Osteocyte (in vitro differentiated cells): ENCODE measurements at regions not wholly inside any gene's neighbourhood (a gene's known extent, or its start where the extent isn't known, plus 50 kb on each side); places are given as distances from the start of the nearest gene placed in this dataset.

Experiments used
- DNase-seq: peaks from one replicate; pipeline ENCODE4 v3.0.0; 2021; ENCODE audit warnings: mixed read lengths; ENCODE audit not compliant: unreplicated experiment; ENCODE audit errors: extremely low spot score
- H3K27ac Mint-ChIP-seq: one replicate; pipeline ENCODE4 v1.8.0; 2021; ENCODE audit warnings: mild to moderate bottlenecking, mixed read lengths; ENCODE audit not compliant: unreplicated experiment
- H3K27me3 Mint-ChIP-seq: one replicate; pipeline ENCODE4 v1.8.0; 2021; ENCODE audit warnings: mixed read lengths; ENCODE audit not compliant: unreplicated experiment
- H3K36me3 Mint-ChIP-seq: one replicate; pipeline ENCODE4 v1.8.0; 2021; ENCODE audit warnings: mixed read lengths; ENCODE audit not compliant: unreplicated experiment
- H3K4me1 Mint-ChIP-seq: one replicate; pipeline ENCODE4 v1.8.0; 2021; ENCODE audit warnings: mixed read lengths; ENCODE audit not compliant: unreplicated experiment
- H3K4me3 Mint-ChIP-seq: one replicate; pipeline ENCODE4 v1.8.0; 2021; ENCODE audit warnings: mild to moderate bottlenecking, moderate library complexity, mixed read lengths; ENCODE audit not compliant: unreplicated experiment
- H3K9me3 Mint-ChIP-seq: one replicate; pipeline ENCODE4 v1.8.0; 2021; ENCODE audit warnings: mixed read lengths; ENCODE audit not compliant: unreplicated experiment
- TF ChIP-seq, protein P1 (sequence below): fragments of 200-600 bp; sonication (generic); IDR thresholded peaks from 2 replicates; pipeline ENCODE4 v1.5.0; 2021; ENCODE audit warnings: antibody characterized with exemption, mild to moderate bottlenecking, moderate library complexity

DNA sequence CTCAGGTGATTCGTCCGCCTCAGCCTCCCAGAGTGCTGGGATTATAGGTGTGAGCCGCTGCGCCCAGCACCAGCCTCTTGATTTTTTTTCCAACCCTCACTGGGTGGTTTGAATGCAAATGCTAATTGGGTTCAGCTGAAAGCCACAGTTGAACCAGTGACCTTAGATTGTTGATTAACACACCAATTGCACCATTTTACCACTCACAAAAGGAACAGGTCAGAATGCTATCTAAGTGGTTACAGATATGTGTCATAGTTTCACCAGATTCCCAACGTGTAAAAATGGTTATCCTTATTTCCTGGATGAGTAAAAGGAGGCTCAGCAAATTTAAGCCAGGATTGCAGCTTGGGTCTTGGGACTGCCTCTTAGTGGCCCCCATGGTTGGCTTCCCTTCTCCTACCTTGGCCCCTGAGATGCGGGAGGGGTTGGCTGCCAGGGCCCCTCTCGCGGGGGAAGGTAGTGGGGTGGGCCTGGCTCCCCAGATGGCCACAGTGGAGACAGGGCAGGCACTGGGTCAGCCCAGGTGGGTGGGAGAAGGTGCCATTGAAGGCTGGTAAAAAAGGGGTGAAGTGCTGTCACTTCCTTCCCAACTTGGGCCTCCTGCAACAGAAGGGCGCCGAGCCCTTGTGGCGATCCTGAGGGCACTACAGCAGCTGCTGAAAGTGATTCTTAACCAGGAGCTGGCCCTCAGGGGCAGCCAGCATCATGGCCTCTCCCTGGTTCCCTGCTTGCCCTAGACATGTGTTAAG is 164.9 kb upstream of the HAAO start:
- H3K27ac Mint-ChIP-seq = no peak overlapping the region
- DNase-seq = no peak
- H3K4me1 Mint-ChIP-seq = peaks cover 61% of the 10 kb centered on the region
- H3K36me3 Mint-ChIP-seq = no peaks in the 10 kb centered on the region
- TF ChIP-seq, protein P1, sequence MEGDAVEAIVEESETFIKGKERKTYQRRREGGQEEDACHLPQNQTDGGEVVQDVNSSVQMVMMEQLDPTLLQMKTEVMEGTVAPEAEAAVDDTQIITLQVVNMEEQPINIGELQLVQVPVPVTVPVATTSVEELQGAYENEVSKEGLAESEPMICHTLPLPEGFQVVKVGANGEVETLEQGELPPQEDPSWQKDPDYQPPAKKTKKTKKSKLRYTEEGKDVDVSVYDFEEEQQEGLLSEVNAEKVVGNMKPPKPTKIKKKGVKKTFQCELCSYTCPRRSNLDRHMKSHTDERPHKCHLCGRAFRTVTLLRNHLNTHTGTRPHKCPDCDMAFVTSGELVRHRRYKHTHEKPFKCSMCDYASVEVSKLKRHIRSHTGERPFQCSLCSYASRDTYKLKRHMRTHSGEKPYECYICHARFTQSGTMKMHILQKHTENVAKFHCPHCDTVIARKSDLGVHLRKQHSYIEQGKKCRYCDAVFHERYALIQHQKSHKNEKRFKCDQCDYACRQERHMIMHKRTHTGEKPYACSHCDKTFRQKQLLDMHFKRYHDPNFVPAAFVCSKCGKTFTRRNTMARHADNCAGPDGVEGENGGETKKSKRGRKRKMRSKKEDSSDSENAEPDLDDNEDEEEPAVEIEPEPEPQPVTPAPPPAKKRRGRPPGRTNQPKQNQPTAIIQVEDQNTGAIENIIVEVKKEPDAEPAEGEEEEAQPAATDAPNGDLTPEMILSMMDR = no peak
- no peaks in the 10 kb centered on the region for H3K9me3 Mint-ChIP-seq
- no peak overlapping the region for H3K4me3 Mint-ChIP-seq
- no peaks in the 10 kb centered on the region for H3K27me3 Mint-ChIP-seq

DNA sequence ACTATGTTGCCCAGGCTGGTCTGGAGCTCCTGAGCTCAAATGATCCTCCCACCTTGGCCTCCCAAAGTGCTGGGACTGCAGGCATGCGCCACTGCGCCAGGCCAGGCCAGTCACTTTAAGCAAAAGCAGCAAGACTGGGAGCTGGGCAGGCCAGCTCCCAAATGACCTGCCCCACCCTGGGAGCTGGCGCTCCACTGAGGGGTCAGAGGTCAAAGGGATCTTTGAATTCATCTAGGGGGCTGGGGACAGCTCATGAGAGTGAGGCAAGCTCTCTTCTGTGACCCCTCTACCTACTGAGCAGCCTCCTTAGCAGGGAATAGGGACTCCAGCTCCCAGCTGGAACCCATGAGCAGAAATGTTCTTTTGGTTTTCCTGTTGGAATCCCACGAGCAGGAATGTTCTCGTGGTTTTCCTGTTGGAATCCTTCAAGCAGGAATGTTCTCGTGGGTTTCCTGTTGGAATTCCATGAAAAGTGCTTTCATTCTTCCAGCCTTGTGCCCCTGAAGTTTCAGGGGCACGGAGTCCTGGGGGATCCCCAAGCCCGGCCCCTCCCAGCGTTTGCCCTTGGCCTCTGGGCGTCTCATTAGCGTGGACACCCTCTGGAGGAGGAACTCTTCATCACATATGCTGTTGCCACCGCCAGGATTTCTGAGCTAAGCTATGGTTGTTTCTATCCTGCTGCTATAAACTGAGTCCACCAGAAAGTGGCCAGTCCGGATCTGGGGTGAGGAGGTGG is 162.0 kb upstream of the HAAO start:
- peaks cover 56% of the 10 kb centered on the region for H3K4me1 Mint-ChIP-seq
- no peaks in the 10 kb centered on the region for H3K27me3 Mint-ChIP-seq
- TF ChIP-seq, protein P1 = peak; percentile 19
- no peaks in the 10 kb centered on the region for H3K9me3 Mint-ChIP-seq
- DNase-seq = no peak
- no peak overlapping the region for H3K4me3 Mint-ChIP-seq
- H3K27ac Mint-ChIP-seq = peak overlapping the region; percentile 79
- no peaks in the 10 kb centered on the region for H3K36me3 Mint-ChIP-seq

DNA sequence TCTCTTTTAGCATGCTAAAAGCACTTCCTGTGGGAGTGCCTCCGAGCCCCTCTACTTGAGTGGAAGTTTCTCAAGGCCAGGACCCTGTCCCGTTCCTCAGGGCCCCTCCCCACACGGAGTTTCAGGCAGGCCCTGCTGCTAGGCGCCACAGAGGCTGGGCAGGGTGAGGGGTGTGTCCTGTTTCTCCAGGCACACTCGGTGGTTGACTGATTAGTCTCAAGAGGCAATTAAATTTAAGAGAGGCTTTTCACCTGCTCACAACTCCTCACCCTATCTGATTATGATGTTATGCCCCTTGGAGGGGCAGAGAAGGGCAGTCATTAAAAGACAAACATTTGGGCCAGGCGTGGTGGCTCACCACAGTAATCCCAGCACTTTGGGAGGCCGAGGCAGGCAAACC is 160.8 kb upstream of the HAAO start:
- Mint-ChIP-seq H3K27ac (no peak overlapping the region), H3K4me1 (peaks cover 46% of the 10 kb centered on the region), H3K36me3 (no peaks in the 10 kb centered on the region), H3K4me3 (no peak overlapping the region), H3K9me3 (no peaks in the 10 kb centered on the region), H3K27me3 (no peaks in the 10 kb centered on the region)
- TF ChIP-seq, protein P1 = no peak
- no peak for DNase-seq

DNA sequence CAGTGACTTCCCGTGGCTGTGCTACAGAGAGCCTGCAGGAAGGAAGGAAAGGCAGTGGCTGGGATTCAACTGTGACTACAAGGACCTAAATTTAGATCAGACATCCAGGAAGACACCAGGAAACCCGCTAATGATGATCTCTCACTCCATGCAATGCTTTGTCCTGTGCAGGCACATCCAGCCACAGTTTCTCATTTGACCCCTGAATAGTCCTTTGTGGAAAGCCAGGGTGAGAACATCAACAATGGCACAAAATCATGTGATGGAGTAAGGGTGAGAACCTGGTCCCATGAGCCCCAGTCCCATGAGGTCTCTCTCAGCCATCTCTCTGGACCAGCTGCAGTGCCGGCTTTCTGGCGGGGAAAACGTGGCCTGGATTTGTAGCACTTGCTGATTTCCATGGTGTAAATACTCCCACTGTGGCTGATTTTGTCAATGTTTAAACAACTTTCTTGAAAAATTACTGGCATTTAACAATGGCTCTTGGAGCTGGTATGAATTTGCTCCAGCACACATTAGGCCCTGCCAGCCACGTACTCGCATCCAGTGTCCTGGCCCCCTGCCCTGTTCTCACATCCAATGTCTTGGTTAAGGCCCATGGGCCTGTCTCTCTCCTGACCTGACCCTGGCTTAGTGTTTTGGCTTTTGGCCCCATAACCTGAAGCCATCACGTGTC is 159.0 kb upstream of the HAAO start:
- H3K27ac Mint-ChIP-seq = peak overlapping the region; percentile 77
- peaks cover 50% of the 10 kb centered on the region for H3K4me1 Mint-ChIP-seq
- H3K27me3 Mint-ChIP-seq = no peaks in the 10 kb centered on the region
- H3K9me3 Mint-ChIP-seq = no peaks in the 10 kb centered on the region
- no peak overlapping the region for H3K4me3 Mint-ChIP-seq
- TF ChIP-seq, protein P1 = no peak
- no peak for DNase-seq
- no peaks in the 10 kb centered on the region for H3K36me3 Mint-ChIP-seq

DNA sequence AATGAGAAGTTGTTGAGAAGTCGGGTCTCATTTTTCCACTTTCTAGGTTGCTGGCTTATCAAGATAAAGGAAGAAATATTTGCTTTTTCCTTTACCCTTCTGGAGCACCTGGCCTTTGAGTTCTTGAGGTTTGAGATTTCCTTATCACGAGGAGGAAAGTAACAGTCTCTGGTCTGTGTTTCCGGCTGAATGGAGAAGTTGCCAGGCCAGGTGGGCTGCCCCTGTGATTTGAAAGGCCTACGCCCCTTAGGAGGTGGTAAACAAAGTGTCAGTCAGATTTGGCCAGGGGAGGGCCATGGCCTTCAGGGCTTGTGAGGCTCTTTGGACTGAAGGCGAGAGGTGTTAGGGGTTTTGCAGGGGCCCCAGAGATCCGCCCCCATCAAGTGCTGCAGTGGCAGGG is 156.7 kb upstream of the HAAO start:
- H3K4me1 Mint-ChIP-seq = peaks cover 35% of the 10 kb centered on the region
- no peak overlapping the region for H3K27ac Mint-ChIP-seq
- no peaks in the 10 kb centered on the region for H3K36me3 Mint-ChIP-seq
- no peaks in the 10 kb centered on the region for H3K27me3 Mint-ChIP-seq
- H3K4me3 Mint-ChIP-seq = no peak overlapping the region
- TF ChIP-seq, protein P1 = no peak
- no peak for DNase-seq
- no peaks in the 10 kb centered on the region for H3K9me3 Mint-ChIP-seq
